ENCODE measurements at regions not wholly inside any gene's neighbourhood (a gene's known extent, or its start where the extent isn't known, plus 50 kb on each side); places are given as distances from the start of the nearest gene placed in this dataset.

GRCh38 chr12:90207799-90208198, 499.2 kb upstream of the ATP2B1 start:
- no peak overlapping the region for H3K9ac ChIP-seq (replicated peaks; ENCODE audit: extremely low read depth, insufficient read depth, low read length)
- H3K36me3 ChIP-seq (ENCODE audit: control insufficient read depth in 2 of 2, extremely low read depth in 1 of 2, insufficient read depth in 2 of 2, low read length in 2 of 2): no peaks in the 10 kb centered on the region
- no TSS peak for BruUV-seq (replicated peaks)
- dilution Hi-C loops (cut with MboI; ENCODE audit: extremely low pct_ligation_motif_present, low sequenced_read_pairs) (no loop called here), intact Hi-C loops (cut with micrococcal nuclease) (no loop called here)
- H2AFZ ChIP-seq (ENCODE audit: low read depth, low read length): no peak overlapping the region
- H3K4me3 ChIP-seq (replicated peaks in 1 of 3; ENCODE audit: insufficient read depth in 1 of 3, low read depth in 1 of 3, low read length in 3 of 3): no peak overlapping the region
- no peak overlapping the region for H3K27ac ChIP-seq (ENCODE audit: insufficient read depth, low read depth, low read length)
- no peaks in the 10 kb centered on the region for H3K27me3 ChIP-seq (ENCODE audit: control insufficient read depth in 2 of 2, insufficient read depth in 2 of 2, low read length in 2 of 2)
- H3K79me2 ChIP-seq (ENCODE audit: control insufficient read depth, insufficient read depth, low read length): no peaks in the 10 kb centered on the region
- H3K4me1 ChIP-seq (ENCODE audit: control insufficient read depth, extremely low read depth, insufficient read depth, low read length): peaks cover 20% of the 10 kb centered on the region
- H3K9me3 ChIP-seq (replicated peaks; ENCODE audit: control insufficient read depth, insufficient read depth, low read length): peaks cover 3% of the 10 kb centered on the region
- no peak overlapping the region for H3K4me2 ChIP-seq (ENCODE audit: insufficient read depth, low read length)
- H4K20me1 ChIP-seq (replicated peaks; ENCODE audit: control insufficient read depth, extremely low read depth, insufficient read depth, low read length): no peaks in the 10 kb centered on the region
- H3K9me1 ChIP-seq (replicated peaks; ENCODE audit: control insufficient read depth, extremely low read depth, insufficient read depth, low read length): no peaks in the 10 kb centered on the region
- no peak for FAIRE-seq
- TF ChIP-seq POLR2AphosphoS5 (IDR thresholded peaks at IDR 0.05; ENCODE audit: insufficient read depth, low read depth, low read length) (no peak), EZH2 (IDR thresholded peaks at IDR 0.05; ENCODE audit: borderline replicate concordance, low read depth, low read length, severe bottlenecking) (no peak), JUN (IDR thresholded peaks at IDR 0.05; ENCODE audit: borderline replicate concordance, insufficient read depth, insufficient read length, low read depth) (no peak), MAX (IDR thresholded peaks at IDR 0.05; ENCODE audit: insufficient read depth, insufficient read length) (no peak)
- CTCF ChIA-PET: no interaction called here
- POLR2A ChIA-PET: no interaction called here
- no peak for DNase-seq (ENCODE audit: low read depth, low spot score)

- peaks cover 8% of the 10 kb centered on the region for H3K4me1 ChIP-seq (ENCODE audit: control insufficient read depth, extremely low read depth, insufficient read depth, low read length)
- H3K9ac ChIP-seq (replicated peaks; ENCODE audit: extremely low read depth, insufficient read depth, low read length): no peak overlapping the region
- no peaks in the 10 kb centered on the region for H4K20me1 ChIP-seq (replicated peaks; ENCODE audit: control insufficient read depth, extremely low read depth, insufficient read depth, low read length)
- TF ChIP-seq JUN (IDR thresholded peaks at IDR 0.05; ENCODE audit: borderline replicate concordance, insufficient read depth, insufficient read length, low read depth): no peak
- no peaks in the 10 kb centered on the region for H3K27me3 ChIP-seq (ENCODE audit: control insufficient read depth in 2 of 2, insufficient read depth in 2 of 2, low read length in 2 of 2)
- H3K9me1 ChIP-seq (replicated peaks; ENCODE audit: control insufficient read depth, extremely low read depth, insufficient read depth, low read length): no peaks in the 10 kb centered on the region
- H3K79me2 ChIP-seq (ENCODE audit: control insufficient read depth, insufficient read depth, low read length): no peaks in the 10 kb centered on the region
- BruUV-seq (replicated peaks): no TSS peak
- dilution Hi-C loops (cut with MboI; ENCODE audit: extremely low pct_ligation_motif_present, low sequenced_read_pairs) (no loop called here), intact Hi-C loops (cut with micrococcal nuclease) (no loop called here)
- H3K27ac ChIP-seq (ENCODE audit: insufficient read depth, low read depth, low read length): no peak overlapping the region
- no peaks in the 10 kb centered on the region for H3K36me3 ChIP-seq (ENCODE audit: control insufficient read depth in 2 of 2, extremely low read depth in 1 of 2, insufficient read depth in 2 of 2, low read length in 2 of 2)
- ChIA-PET CTCF (no interaction called here), POLR2A (no interaction called here)
- peaks cover 3% of the 10 kb centered on the region for H3K9me3 ChIP-seq (replicated peaks; ENCODE audit: control insufficient read depth, insufficient read depth, low read length)
- DNase-seq (ENCODE audit: low read depth, low spot score): no peak
- no peak for FAIRE-seq
- H3K4me3 ChIP-seq (replicated peaks in 1 of 3; ENCODE audit: insufficient read depth in 1 of 3, low read depth in 1 of 3, low read length in 3 of 3): no peak overlapping the region
- no peak overlapping the region for H2AFZ ChIP-seq (ENCODE audit: low read depth, low read length)
- no peak overlapping the region for H3K4me2 ChIP-seq (ENCODE audit: insufficient read depth, low read length)
These were observed 496.5 kb upstream of the ATP2B1 start for GRCh38 chr12:90205165-90205564.
